Karpas-422 (cell line): ENCODE measurements at regions not wholly inside any gene's neighbourhood (a gene's known extent, or its start where the extent isn't known, plus 50 kb on each side); places are given as distances from the start of the nearest gene placed in this dataset.
"Not testable (repeated sequence)": the region's sequence is repeated elsewhere in the genome, so short reads cannot be mapped to it uniquely, and the experiment has no call there.

ENCODE experiments used
- DNase-seq: peaks from one replicate; pipeline ENCODE4 v3.0.0-alpha.2; 2015
- H2AFZ ChIP-seq: fragments of 200-600 bp; sonication (generic); 2 replicates; pipeline ENCODE4 v1.6.1; 2014; ENCODE audit warnings: antibody characterized with exemption, low read length, mixed read lengths
- H3K27ac ChIP-seq: fragments of 200-600 bp; sonication (generic); 2 replicates; pipeline ENCODE4 v1.5.1; 2014; ENCODE audit warnings: mild to moderate bottlenecking, low read length, moderate library complexity
- H3K27me3 ChIP-seq: fragments of 200-600 bp; sonication (generic); 2 replicates; pipeline ENCODE4 v1.6.1; 2014; ENCODE audit warnings: low read length, mixed read lengths
- H3K36me3 ChIP-seq: fragments of 200-600 bp; sonication (generic); 2 replicates; pipeline ENCODE4 v1.6.1; 2014; ENCODE audit warnings: low read length, mixed read lengths; ENCODE audit not compliant: insufficient read depth
- H3K4me1 ChIP-seq: fragments of 200-600 bp; sonication (generic); 2 replicates; pipeline ENCODE4 v1.6.1; 2014; ENCODE audit warnings: mild to moderate bottlenecking, low read length, mixed read lengths
- H3K4me2 ChIP-seq: fragments of 200-600 bp; sonication (generic); 2 replicates; pipeline ENCODE4 v1.6.1; 2014; ENCODE audit warnings: low read length, low read depth, mild to moderate bottlenecking; ENCODE audit not compliant: poor library complexity, severe bottlenecking
- H3K4me3 ChIP-seq: fragments of 200-600 bp; sonication (generic); 2 replicates; pipeline ENCODE4 v1.5.1; 2014; ENCODE audit warnings: mild to moderate bottlenecking, antibody characterized with exemption, low read length, mixed read lengths
- H3K79me2 ChIP-seq: fragments of 200-600 bp; sonication (generic); 2 replicates; pipeline ENCODE4 v1.6.1; 2014; ENCODE audit warnings: mild to moderate bottlenecking, low read length, mixed read lengths
- H3K9ac ChIP-seq: fragments of 200-600 bp; sonication (generic); 2 replicates; pipeline ENCODE4 v1.6.0; 2014; ENCODE audit warnings: low read length
- H3K9me2 ChIP-seq: fragments of 200-600 bp; sonication (generic), shearing (Covaris generic); replicated peaks from 2 replicates; pipeline ENCODE4 v1.6.0; 2014; ENCODE audit warnings: mild to moderate bottlenecking, low read length, moderate library complexity; ENCODE audit not compliant: insufficient read depth
- H3K9me3 ChIP-seq: fragments of 300-700, 200-600 bp; sonication (generic); 2 replicates; pipeline ENCODE4 v1.6.1; 2014; ENCODE audit warnings: low read length, mixed read lengths
- H4K20me1 ChIP-seq: fragments of 200-600 bp; sonication (generic); 2 replicates; pipeline ENCODE4 v1.6.1; 2014; ENCODE audit warnings: mild to moderate bottlenecking, antibody characterized with exemption, low read length, low read depth; ENCODE audit not compliant: insufficient read depth

GRCh38 chr4:188370777-188371176 is 231.5 kb downstream of the TRIML1 start:
- no peaks in the 10 kb centered on the region for H3K9me3 ChIP-seq
- no peak overlapping the region for H2AFZ ChIP-seq
- no peak overlapping the region for H3K9ac ChIP-seq
- H3K36me3 ChIP-seq = no peaks in the 10 kb centered on the region
- H3K4me1 ChIP-seq = no peaks in the 10 kb centered on the region
- no peaks in the 10 kb centered on the region for H3K9me2 ChIP-seq
- no peak overlapping the region for H3K4me3 ChIP-seq
- H4K20me1 ChIP-seq = no peaks in the 10 kb centered on the region
- H3K4me2 ChIP-seq = no peak overlapping the region
- no peaks in the 10 kb centered on the region for H3K79me2 ChIP-seq
- H3K27me3 ChIP-seq = no peaks in the 10 kb centered on the region
- no peak overlapping the region for H3K27ac ChIP-seq
- no peak for DNase-seq

GRCh38 chr4:188372058-188372457 is 232.8 kb downstream of the TRIML1 start:
- Histone ChIP-seq H3K4me2 (no peak overlapping the region), H3K36me3 (no peaks in the 10 kb centered on the region), H4K20me1 (no peaks in the 10 kb centered on the region), H3K9me2 (no peaks in the 10 kb centered on the region), H3K9me3 (no peaks in the 10 kb centered on the region), H3K4me3 (no peak overlapping the region), H3K27me3 (no peaks in the 10 kb centered on the region), H3K79me2 (no peaks in the 10 kb centered on the region), H3K4me1 (no peaks in the 10 kb centered on the region), H2AFZ (no peak overlapping the region), H3K27ac (no peak overlapping the region), H3K9ac (no peak overlapping the region)
- DNase-seq = no peak

DNA sequence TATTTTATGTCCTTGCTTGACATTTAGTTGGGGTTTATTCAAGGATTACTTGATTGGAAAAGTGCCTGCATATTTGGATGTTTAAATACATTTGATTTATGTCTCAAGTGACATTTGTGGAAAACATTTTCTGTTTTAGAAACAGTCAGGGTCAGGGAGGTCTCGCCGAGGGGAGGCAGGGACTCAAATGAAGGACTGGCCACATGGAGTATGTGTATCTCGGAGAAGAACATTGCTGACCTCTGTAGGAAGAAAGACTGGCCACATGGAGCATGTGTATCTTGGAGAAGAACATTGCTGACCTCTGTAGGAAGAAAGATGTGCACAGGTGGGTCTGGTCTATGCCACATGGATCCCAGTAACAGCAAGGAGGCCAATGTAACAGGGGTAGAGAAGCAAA is 233.6 kb downstream of the TRIML1 start:
- Histone ChIP-seq H4K20me1 (no peaks in the 10 kb centered on the region), H3K9ac (no peak overlapping the region), H3K27me3 (no peaks in the 10 kb centered on the region), H3K4me2 (no peak overlapping the region), H3K9me3 (no peaks in the 10 kb centered on the region), H3K4me3 (no peak overlapping the region), H3K9me2 (no peaks in the 10 kb centered on the region), H3K36me3 (no peaks in the 10 kb centered on the region), H2AFZ (no peak overlapping the region), H3K4me1 (no peaks in the 10 kb centered on the region), H3K27ac (no peak overlapping the region), H3K79me2 (no peaks in the 10 kb centered on the region)
- no peak for DNase-seq

GRCh38 chr4:188374871-188375270 is 235.6 kb downstream of the TRIML1 start:
- Histone ChIP-seq H2AFZ (no peak overlapping the region), H3K4me1 (no peaks in the 10 kb centered on the region), H3K27me3 (no peaks in the 10 kb centered on the region), H3K9ac (no peak overlapping the region), H3K79me2 (no peaks in the 10 kb centered on the region), H3K4me2 (no peak overlapping the region), H3K4me3 (no peak overlapping the region), H3K36me3 (no peaks in the 10 kb centered on the region), H3K27ac (no peak overlapping the region), H3K9me3 (no peaks in the 10 kb centered on the region), H3K9me2 (no peaks in the 10 kb centered on the region), H4K20me1 (no peaks in the 10 kb centered on the region)
- no peak for DNase-seq

- Histone ChIP-seq H3K9ac (no peak overlapping the region), H3K79me2 (no peaks in the 10 kb centered on the region), H3K27me3 (no peaks in the 10 kb centered on the region), H3K36me3 (no peaks in the 10 kb centered on the region), H4K20me1 (no peaks in the 10 kb centered on the region), H3K9me2 (no peaks in the 10 kb centered on the region), H3K4me3 (no peak overlapping the region), H3K27ac (no peak overlapping the region), H3K4me2 (no peak overlapping the region), H3K9me3 (no peaks in the 10 kb centered on the region), H2AFZ (no peak overlapping the region), H3K4me1 (no peaks in the 10 kb centered on the region)
- no peak for DNase-seq
Measured at GRCh38 chr4:188377816-188378215, 238.6 kb downstream of the TRIML1 start.

DNA sequence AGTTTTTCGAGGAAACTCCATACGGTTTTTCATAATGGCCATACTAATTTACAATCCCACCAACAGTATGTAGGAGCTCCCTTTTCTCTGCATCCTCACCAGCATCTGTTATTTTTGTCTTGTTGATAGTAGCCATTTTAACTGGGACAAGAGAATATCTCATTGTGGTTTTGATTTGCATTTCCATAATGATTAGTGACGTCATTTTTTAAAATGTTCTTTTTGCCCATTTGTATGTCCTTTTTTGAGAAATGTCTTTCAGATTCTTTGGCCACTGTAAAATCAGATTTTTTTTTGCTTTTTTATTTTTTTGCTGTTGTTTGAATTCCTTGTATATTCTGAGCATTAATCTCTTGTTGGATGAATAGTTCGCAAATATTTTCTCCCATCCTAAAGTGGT is 243.9 kb downstream of the TRIML1 start:
- H3K9me2 ChIP-seq = no peaks in the 10 kb centered on the region
- no peak overlapping the region for H3K27ac ChIP-seq
- no peaks in the 10 kb centered on the region for H3K27me3 ChIP-seq
- no peak overlapping the region for H3K4me3 ChIP-seq
- H2AFZ ChIP-seq = no peak overlapping the region
- no peaks in the 10 kb centered on the region for H3K9me3 ChIP-seq
- no peaks in the 10 kb centered on the region for H3K36me3 ChIP-seq
- no peak overlapping the region for H3K4me2 ChIP-seq
- no peaks in the 10 kb centered on the region for H3K79me2 ChIP-seq
- H4K20me1 ChIP-seq = no peaks in the 10 kb centered on the region
- DNase-seq = no peak
- no peaks in the 10 kb centered on the region for H3K4me1 ChIP-seq
- no peak overlapping the region for H3K9ac ChIP-seq

DNA sequence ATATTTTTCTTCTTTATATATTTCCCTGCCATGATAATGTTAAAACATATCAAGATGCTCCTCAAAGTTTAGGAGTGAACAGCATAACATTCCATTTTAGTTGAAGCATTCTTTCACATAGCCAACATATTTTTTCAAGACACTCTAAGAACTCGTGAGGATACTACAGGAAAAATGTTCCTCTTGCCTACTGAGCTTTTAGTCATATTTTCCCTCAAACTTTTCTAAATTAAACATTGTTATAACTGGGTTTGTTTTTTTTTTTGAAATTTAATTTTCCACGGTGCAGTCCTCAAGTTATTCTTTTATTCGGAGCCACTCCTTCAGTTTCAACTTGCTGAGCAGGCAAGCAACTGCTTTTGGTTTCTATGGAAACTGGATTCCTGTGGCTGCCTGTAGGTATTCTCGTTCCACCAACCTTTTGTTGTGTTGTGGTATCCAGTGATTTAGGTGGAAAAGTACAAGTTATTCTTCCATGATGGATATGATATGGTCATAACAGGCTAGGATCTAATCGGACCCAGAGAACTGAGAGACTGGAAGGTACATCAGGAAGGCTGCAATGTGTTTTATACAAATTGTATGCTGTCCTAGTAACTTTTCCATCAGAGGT is 248.0 kb downstream of the TRIML1 start:
- Histone ChIP-seq H3K27me3 (no peaks in the 10 kb centered on the region), H3K9ac (no peak overlapping the region), H3K4me2 (no peak overlapping the region)

GRCh38 chr4:188391349-188391748 is 252.1 kb downstream of the TRIML1 start:
- not testable (repeated sequence) for H3K27ac ChIP-seq, H3K9me3 ChIP-seq, DNase-seq, H4K20me1 ChIP-seq, H3K9me2 ChIP-seq, H3K27me3 ChIP-seq, H2AFZ ChIP-seq, H3K4me1 ChIP-seq, H3K79me2 ChIP-seq, H3K9ac ChIP-seq, H3K4me3 ChIP-seq, H3K4me2 ChIP-seq, H3K36me3 ChIP-seq

More for the DNA sequence above, 248.0 kb downstream of the TRIML1 start:
- no peaks in the 10 kb centered on the region for H3K4me1 ChIP-seq
- H3K9me3 ChIP-seq = no peaks in the 10 kb centered on the region
- H2AFZ ChIP-seq = no peak overlapping the region
- no peak for DNase-seq
- H3K79me2 ChIP-seq = no peaks in the 10 kb centered on the region
- H3K27ac ChIP-seq = no peak overlapping the region
- H4K20me1 ChIP-seq = no peaks in the 10 kb centered on the region
- no peaks in the 10 kb centered on the region for H3K9me2 ChIP-seq
- H3K36me3 ChIP-seq = no peaks in the 10 kb centered on the region
- H3K4me3 ChIP-seq = no peak overlapping the region

DNA sequence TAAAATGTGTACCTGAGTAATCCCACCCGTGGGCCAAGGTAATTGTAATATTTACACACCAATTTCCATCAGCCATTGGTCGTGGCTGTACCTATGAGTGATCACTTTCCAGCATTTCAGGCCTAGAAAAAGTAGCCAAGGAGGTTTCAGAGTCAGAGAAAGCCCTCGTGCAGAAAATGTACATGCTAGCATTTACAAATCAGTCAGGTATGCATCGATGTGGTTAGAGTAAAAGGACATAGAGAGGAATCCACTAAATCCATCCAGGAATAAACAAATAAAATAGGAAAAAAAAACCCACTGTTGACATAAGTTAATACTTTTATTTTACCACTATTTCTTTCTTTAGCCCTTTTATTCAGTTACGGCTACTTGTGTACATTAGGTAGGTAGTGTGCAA is 256.8 kb downstream of the TRIML1 start:
- no peaks in the 10 kb centered on the region for H3K9me2 ChIP-seq
- H3K79me2 ChIP-seq = no peaks in the 10 kb centered on the region
- no peaks in the 10 kb centered on the region for H4K20me1 ChIP-seq
- H3K27me3 ChIP-seq = no peaks in the 10 kb centered on the region
- H2AFZ ChIP-seq = no peak overlapping the region
- H3K4me3 ChIP-seq = no peak overlapping the region
- H3K27ac ChIP-seq = no peak overlapping the region
- no peak for DNase-seq
- H3K4me2 ChIP-seq = no peak overlapping the region
- no peaks in the 10 kb centered on the region for H3K36me3 ChIP-seq
- H3K9ac ChIP-seq = no peak overlapping the region
- H3K4me1 ChIP-seq = no peaks in the 10 kb centered on the region
- no peaks in the 10 kb centered on the region for H3K9me3 ChIP-seq
